Skeletal muscle cell (primary cell): ENCODE measurements at regions not wholly inside any gene's neighbourhood (a gene's known extent, or its start where the extent isn't known, plus 50 kb on each side); places are given as distances from the start of the nearest gene placed in this dataset.

ENCODE experiments used
- DNase-seq: peaks from one replicate; pipeline ENCODE4 v3.0.0-alpha.2; 2010; ENCODE audit warnings: low read depth
- H3K4me3 ChIP-seq: 2 replicates; pipeline ENCODE4 v1.5.1; 2011; ENCODE audit warnings: low read depth, mild to moderate bottlenecking, control low read depth, low read length, moderate library complexity

- peak; percentile 43 for DNase-seq
- no peak overlapping the region for H3K4me3 ChIP-seq
These were observed 198.5 kb downstream of the ADGRG6 start for GRCh38 chr6:142500250-142500786.

- DNase-seq = no peak
- H3K4me3 ChIP-seq = no peak overlapping the region
These were observed 200.0 kb downstream of the ADGRG6 start for GRCh38 chr6:142501795-142502194.

GRCh38 chr6:142507065-142507464 lies 205.3 kb downstream of the ADGRG6 start:
- no peak overlapping the region for H3K4me3 ChIP-seq
- no peak for DNase-seq

GRCh38 chr6:142510211-142510610 lies 208.4 kb downstream of the ADGRG6 start:
- DNase-seq = no peak
- H3K4me3 ChIP-seq = no peak overlapping the region

GRCh38 chr6:142518126-142518525 lies 216.3 kb downstream of the ADGRG6 start:
- H3K4me3 ChIP-seq = no peak overlapping the region
- no peak for DNase-seq

GRCh38 chr6:142518761-142519160 lies 217.0 kb downstream of the ADGRG6 start:
- DNase-seq = no peak
- H3K4me3 ChIP-seq = no peak overlapping the region

- no peak for DNase-seq
- H3K4me3 ChIP-seq = no peak overlapping the region
These were observed 220.0 kb downstream of the ADGRG6 start for GRCh38 chr6:142521791-142522190.

GRCh38 chr6:142523515-142524375 lies 221.9 kb downstream of the ADGRG6 start:
- no peak for DNase-seq
- no peak overlapping the region for H3K4me3 ChIP-seq

GRCh38 chr6:142530566-142530965 lies 228.8 kb downstream of the ADGRG6 start:
- no peak overlapping the region for H3K4me3 ChIP-seq
- no peak for DNase-seq

- H3K4me3 ChIP-seq = no peak overlapping the region
- no peak for DNase-seq
These were observed 229.9 kb downstream of the ADGRG6 start for GRCh38 chr6:142531727-142532126.

- no peak for DNase-seq
- no peak overlapping the region for H3K4me3 ChIP-seq
These were observed 232.3 kb downstream of the ADGRG6 start for GRCh38 chr6:142534076-142534475.

- no peak overlapping the region for H3K4me3 ChIP-seq
- DNase-seq = no peak
These were observed 232.7 kb downstream of the ADGRG6 start for GRCh38 chr6:142534484-142534883.

- no peak for DNase-seq
- H3K4me3 ChIP-seq = no peak overlapping the region
These were observed 236.0 kb downstream of the ADGRG6 start for GRCh38 chr6:142537612-142538478.

GRCh38 chr6:142542704-142543233 lies 241.0 kb downstream of the ADGRG6 start:
- peak; percentile 47 for DNase-seq
- no peak overlapping the region for H3K4me3 ChIP-seq

GRCh38 chr6:142543606-142544005 lies 241.8 kb downstream of the ADGRG6 start:
- no peak for DNase-seq

GRCh38 chr6:142544199-142544838 lies 242.5 kb downstream of the ADGRG6 start:
- DNase-seq = no peak
- no peak overlapping the region for H3K4me3 ChIP-seq

More at GRCh38 chr6:142543606-142544005, 241.8 kb downstream of the ADGRG6 start:
- H3K4me3 ChIP-seq = no peak overlapping the region

- no peak for DNase-seq
- H3K4me3 ChIP-seq = no peak overlapping the region
These were observed 243.3 kb downstream of the ADGRG6 start for GRCh38 chr6:142545147-142545546.

- DNase-seq = no peak
- no peak overlapping the region for H3K4me3 ChIP-seq
These were observed 246.8 kb downstream of the ADGRG6 start for GRCh38 chr6:142548566-142548965.

GRCh38 chr6:142550310-142551063 lies 248.7 kb downstream of the ADGRG6 start:
- no peak for DNase-seq
- no peak overlapping the region for H3K4me3 ChIP-seq
